PC-9 (cell line): ENCODE measurements at regions not wholly inside any gene's neighbourhood (a gene's known extent, or its start where the extent isn't known, plus 50 kb on each side); places are given as distances from the start of the nearest gene placed in this dataset.

Source experiments
- BruUV-seq: library from RNA; stranded (reverse); fragments of 400-500 nt; replicated peaks from 2 replicates; lab custom pipeline; 2021; lab: Mats Ljungman, UMichigan
- CTCF ChIA-PET: fragments of 300-600 bp; sonication (Branson Sonifier 250); formaldehyde crosslinking; loops from one replicate; lab custom pipeline; 2022; ENCODE audit warnings: antibody characterized with exemption; lab: Charles Lee
- POLR2A ChIA-PET: fragments of 300-600 bp; sonication (Branson Sonifier 250); formaldehyde crosslinking; loops from one replicate; lab custom pipeline; 2022; ENCODE audit warnings: antibody characterized with exemption; ENCODE audit not compliant: unreplicated experiment; lab: Charles Lee
- DNase-seq, 2 experiments: peaks; one replicate each; pipeline versions ENCODE4 v3.0.0 to v3.0.0-alpha.2; 2015 to 2022; ENCODE audit warnings: mixed read lengths in 1 of 2
- H2AFZ ChIP-seq: fragments of 200-600 bp; sonication (generic); 2 replicates; pipeline ENCODE4 v1.8.1; 2017; ENCODE audit warnings: antibody characterized with exemption
- H3F3A ChIP-seq: fragments of 200-600 bp; sonication (generic); 2 replicates; pipeline ENCODE4 v1.8.1; 2017; ENCODE audit warnings: antibody characterized with exemption, mild to moderate bottlenecking, low read depth; ENCODE audit not compliant: insufficient read depth
- H3K27ac ChIP-seq: fragments of 200-600 bp; sonication (generic); 2 replicates; pipeline ENCODE4 v1.6.1; 2016; ENCODE audit warnings: mixed run types
- H3K27me3 ChIP-seq: fragments of 200-600 bp; sonication (generic); 2 replicates; pipeline ENCODE4 v1.6.1; 2016; ENCODE audit warnings: low read depth, mixed run types; ENCODE audit not compliant: insufficient read depth
- H3K36me3 ChIP-seq: fragments of 200-600 bp; sonication (generic); 2 replicates; pipeline ENCODE4 v1.6.1; 2016; ENCODE audit warnings: low read depth, mixed run types
- H3K4me1 ChIP-seq: fragments of 200-600 bp; sonication (generic); replicated peaks from 2 replicates; pipeline ENCODE4 v1.6.1; 2016; ENCODE audit warnings: mixed run types; ENCODE audit not compliant: insufficient read depth
- H3K4me2 ChIP-seq: fragments of 200-600 bp; sonication (generic); 2 replicates; pipeline ENCODE4 v1.6.1; 2017; ENCODE audit warnings: mixed run types
- H3K4me3 ChIP-seq: fragments of 200-600 bp; sonication (generic); 2 replicates; pipeline ENCODE4 v1.6.1; 2016; ENCODE audit warnings: mixed run types
- H3K79me2 ChIP-seq: fragments of 200-600 bp; sonication (generic); 2 replicates; pipeline ENCODE4 v1.6.1; 2017; ENCODE audit warnings: low read depth, mixed run types
- H3K9me2 ChIP-seq: fragments of 200-600 bp; sonication (generic); 2 replicates; pipeline ENCODE4 v1.8.1; 2017; ENCODE audit warnings: mild to moderate bottlenecking; ENCODE audit not compliant: insufficient read depth
- H3K9me3 ChIP-seq: fragments of 200-600 bp; sonication (generic); 2 replicates; pipeline ENCODE4 v1.8.1; 2016; ENCODE audit warnings: low read depth; ENCODE audit not compliant: insufficient read depth
- H4K20me1 ChIP-seq: fragments of 200-600 bp; sonication (generic); 2 replicates; pipeline ENCODE4 v1.8.1; 2017; ENCODE audit not compliant: insufficient read depth
- EZH2 ChIP-seq: fragments of 200-600 bp; sonication (generic); IDR thresholded peaks from 2 replicates; pipeline ENCODE4 v1.8.0; 2017; ENCODE audit warnings: antibody characterized with exemption, low read depth
- intact Hi-C: fragments of 100-400 bp; cut with micrococcal nuclease; formaldehyde crosslinking; loops from one replicate; pipeline ENCODE4 v1.10.0; 2022; ENCODE audit not compliant: unreplicated experiment
- TF ChIP-seq, protein P1 (sequence below): fragments of 200-600 bp; sonication (generic); conservative IDR thresholded peaks from 2 replicates; pipeline ENCODE4 v1.6.1; 2017; ENCODE audit warnings: mixed run types, antibody characterized with exemption, mild to moderate bottlenecking, moderate library complexity

DNA sequence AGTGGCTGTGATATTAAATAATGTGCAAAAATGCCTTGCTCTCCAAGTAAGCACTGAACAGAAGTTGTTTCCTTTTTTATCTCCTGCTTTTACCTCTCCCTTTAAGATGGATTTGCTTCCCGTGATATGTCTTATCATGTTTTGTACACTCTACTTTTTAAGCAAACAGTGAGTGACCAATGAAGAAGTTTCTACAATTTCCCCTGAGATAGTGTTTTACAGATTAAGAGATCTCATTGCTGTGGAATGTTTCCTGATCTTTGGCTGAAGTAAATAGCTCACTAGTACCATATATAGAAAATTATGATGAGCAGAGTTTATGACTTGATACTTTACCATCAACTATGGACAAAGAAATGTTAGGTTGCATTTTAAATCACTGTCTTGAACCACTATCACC, 184.8 kb upstream of the PDE3A start:
- H3K4me2 ChIP-seq, result no peak overlapping the region
- no peaks in the 10 kb centered on the region for H3K79me2 ChIP-seq
- no peaks in the 10 kb centered on the region for H3K4me1 ChIP-seq
- H3K36me3 ChIP-seq, result no peaks in the 10 kb centered on the region
- no peaks in the 10 kb centered on the region for H3K27me3 ChIP-seq
- no peaks in the 10 kb centered on the region for H4K20me1 ChIP-seq
- no peak for TF ChIP-seq EZH2
- TF ChIP-seq, protein P1, sequence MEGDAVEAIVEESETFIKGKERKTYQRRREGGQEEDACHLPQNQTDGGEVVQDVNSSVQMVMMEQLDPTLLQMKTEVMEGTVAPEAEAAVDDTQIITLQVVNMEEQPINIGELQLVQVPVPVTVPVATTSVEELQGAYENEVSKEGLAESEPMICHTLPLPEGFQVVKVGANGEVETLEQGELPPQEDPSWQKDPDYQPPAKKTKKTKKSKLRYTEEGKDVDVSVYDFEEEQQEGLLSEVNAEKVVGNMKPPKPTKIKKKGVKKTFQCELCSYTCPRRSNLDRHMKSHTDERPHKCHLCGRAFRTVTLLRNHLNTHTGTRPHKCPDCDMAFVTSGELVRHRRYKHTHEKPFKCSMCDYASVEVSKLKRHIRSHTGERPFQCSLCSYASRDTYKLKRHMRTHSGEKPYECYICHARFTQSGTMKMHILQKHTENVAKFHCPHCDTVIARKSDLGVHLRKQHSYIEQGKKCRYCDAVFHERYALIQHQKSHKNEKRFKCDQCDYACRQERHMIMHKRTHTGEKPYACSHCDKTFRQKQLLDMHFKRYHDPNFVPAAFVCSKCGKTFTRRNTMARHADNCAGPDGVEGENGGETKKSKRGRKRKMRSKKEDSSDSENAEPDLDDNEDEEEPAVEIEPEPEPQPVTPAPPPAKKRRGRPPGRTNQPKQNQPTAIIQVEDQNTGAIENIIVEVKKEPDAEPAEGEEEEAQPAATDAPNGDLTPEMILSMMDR, result no peak; the same call in 1 of the 2 replicates
- H3K9me2 ChIP-seq, result no peaks in the 10 kb centered on the region
- ChIA-PET CTCF (no interaction called here), POLR2A (interaction anchor here (0.6 kb wide), 1 partner anchor 206 kb away, joined by 7 read pairs; no protein-coding TSS in a partner anchor)
- no TSS peak for BruUV-seq
- intact Hi-C loops, result no loop called here
- H3K9me3 ChIP-seq, result no peaks in the 10 kb centered on the region
- DNase-seq, result no peak
- no peak overlapping the region for H3K4me3 ChIP-seq
- no peaks in the 10 kb centered on the region for H3F3A ChIP-seq
- no peak overlapping the region for H2AFZ ChIP-seq
- H3K27ac ChIP-seq, result no peak overlapping the region

DNA sequence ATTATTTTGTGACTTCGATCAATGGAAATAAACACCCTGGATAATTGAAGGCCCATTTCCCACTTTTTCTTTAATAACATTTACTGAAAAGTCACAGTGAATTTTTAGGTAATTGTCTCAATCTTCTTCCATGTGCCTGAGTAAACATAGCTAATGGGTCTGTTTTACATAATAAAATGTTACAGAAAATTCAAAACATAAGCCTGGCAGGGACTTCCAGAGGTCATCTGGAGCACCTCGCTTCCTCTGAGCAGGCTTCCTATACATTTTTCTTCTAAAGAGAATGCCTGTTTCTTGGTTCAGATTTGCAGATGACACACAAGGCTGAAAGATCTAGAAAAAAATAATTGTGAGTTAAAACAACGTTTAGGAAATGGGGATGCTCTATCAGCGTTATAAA, 183.8 kb upstream of the PDE3A start:
- Histone ChIP-seq H2AFZ (no peak overlapping the region), H3F3A (no peaks in the 10 kb centered on the region), H3K79me2 (no peaks in the 10 kb centered on the region), H3K36me3 (no peaks in the 10 kb centered on the region), H3K27ac (no peak overlapping the region), H3K4me1 (no peaks in the 10 kb centered on the region), H3K9me3 (no peaks in the 10 kb centered on the region), H3K9me2 (no peaks in the 10 kb centered on the region), H4K20me1 (no peaks in the 10 kb centered on the region), H3K4me3 (no peak overlapping the region), H3K4me2 (no peak overlapping the region), H3K27me3 (no peaks in the 10 kb centered on the region)
- TF ChIP-seq, protein P1, result no peak
- no peak for TF ChIP-seq EZH2
- intact Hi-C loops, result no loop called here
- no TSS peak for BruUV-seq
- POLR2A ChIA-PET, result no interaction called here
- no peak for DNase-seq
- CTCF ChIA-PET, result no interaction called here

DNA sequence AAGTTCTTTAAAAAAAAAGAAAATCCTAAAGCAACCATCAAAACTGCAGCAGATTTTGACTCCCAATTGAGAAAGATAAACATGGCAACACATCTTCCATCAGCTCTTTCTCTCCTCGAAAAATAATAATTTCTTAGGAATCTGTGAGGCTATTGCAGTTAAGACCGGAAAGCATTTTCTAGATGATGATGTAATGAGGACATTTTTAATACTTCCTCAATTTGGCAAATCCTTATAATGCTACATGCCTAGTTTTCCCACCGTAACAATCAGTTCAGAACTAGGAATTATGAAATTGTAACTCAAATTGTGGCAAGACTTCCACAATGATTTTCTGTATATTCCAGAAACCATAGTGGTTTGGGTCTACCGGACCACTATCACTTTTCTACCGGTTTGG, 180.9 kb upstream of the PDE3A start:
- no peak overlapping the region for H3K27ac ChIP-seq
- H3K36me3 ChIP-seq, result no peaks in the 10 kb centered on the region
- H3K4me3 ChIP-seq, result no peak overlapping the region
- no peaks in the 10 kb centered on the region for H4K20me1 ChIP-seq
- TF ChIP-seq, protein P1, result no peak
- TF ChIP-seq EZH2, result no peak
- no peak for DNase-seq
- H3K79me2 ChIP-seq, result no peaks in the 10 kb centered on the region
- no peaks in the 10 kb centered on the region for H3K9me2 ChIP-seq
- no peaks in the 10 kb centered on the region for H3K4me1 ChIP-seq
- no peaks in the 10 kb centered on the region for H3F3A ChIP-seq
- CTCF ChIA-PET, result no interaction called here
- no peaks in the 10 kb centered on the region for H3K27me3 ChIP-seq
- H2AFZ ChIP-seq, result no peak overlapping the region
- H3K4me2 ChIP-seq, result no peak overlapping the region
- no TSS peak for BruUV-seq
- H3K9me3 ChIP-seq, result no peaks in the 10 kb centered on the region
- intact Hi-C loops, result no loop called here
- POLR2A ChIA-PET, result no interaction called here
